SK-N-SH treated with all-trans-retinoic acid at 6 μM for 48 hours (cell line): ENCODE measurements at regions not wholly inside any gene's neighbourhood (a gene's known extent, or its start where the extent isn't known, plus 50 kb on each side); places are given as distances from the start of the nearest gene placed in this dataset.

Experiments
- ESRRG ChIP-seq: fragments of 250-450 bp; sonication (Bioruptor Pico); IDR thresholded peaks from 2 replicates; pipeline ENCODE4 v1.6.1; 2021; ENCODE audit warnings: mild to moderate bottlenecking
- TF ChIP-seq, protein P1 (sequence below): fragments of 250-450 bp; sonication (Bioruptor Pico); IDR thresholded peaks from 2 replicates; pipeline ENCODE4 v1.8.0; 2020; ENCODE audit warnings: mild to moderate bottlenecking, moderate library complexity, borderline replicate concordance

DNA sequence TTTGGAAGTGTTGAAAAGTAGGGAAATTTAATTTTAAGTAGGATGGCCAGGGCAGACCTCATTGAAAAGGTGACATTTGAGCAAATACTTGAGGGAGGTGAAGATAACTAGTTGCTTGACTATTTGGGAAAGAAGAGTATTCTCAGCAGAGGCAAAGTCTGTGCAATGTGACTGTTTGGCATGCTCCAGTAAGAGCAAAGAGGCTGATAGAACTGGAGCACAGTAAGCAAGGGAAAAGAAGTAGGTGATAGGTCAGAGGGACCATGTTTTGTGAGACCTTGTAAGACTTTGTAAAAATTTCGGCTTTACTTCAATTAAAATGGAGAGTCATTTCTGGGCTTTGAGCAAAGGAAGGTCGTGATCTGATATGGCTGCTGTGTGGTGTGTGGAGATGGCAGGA is 335.8 kb downstream of the ZIC1 start:
- TF ChIP-seq, protein P1, sequence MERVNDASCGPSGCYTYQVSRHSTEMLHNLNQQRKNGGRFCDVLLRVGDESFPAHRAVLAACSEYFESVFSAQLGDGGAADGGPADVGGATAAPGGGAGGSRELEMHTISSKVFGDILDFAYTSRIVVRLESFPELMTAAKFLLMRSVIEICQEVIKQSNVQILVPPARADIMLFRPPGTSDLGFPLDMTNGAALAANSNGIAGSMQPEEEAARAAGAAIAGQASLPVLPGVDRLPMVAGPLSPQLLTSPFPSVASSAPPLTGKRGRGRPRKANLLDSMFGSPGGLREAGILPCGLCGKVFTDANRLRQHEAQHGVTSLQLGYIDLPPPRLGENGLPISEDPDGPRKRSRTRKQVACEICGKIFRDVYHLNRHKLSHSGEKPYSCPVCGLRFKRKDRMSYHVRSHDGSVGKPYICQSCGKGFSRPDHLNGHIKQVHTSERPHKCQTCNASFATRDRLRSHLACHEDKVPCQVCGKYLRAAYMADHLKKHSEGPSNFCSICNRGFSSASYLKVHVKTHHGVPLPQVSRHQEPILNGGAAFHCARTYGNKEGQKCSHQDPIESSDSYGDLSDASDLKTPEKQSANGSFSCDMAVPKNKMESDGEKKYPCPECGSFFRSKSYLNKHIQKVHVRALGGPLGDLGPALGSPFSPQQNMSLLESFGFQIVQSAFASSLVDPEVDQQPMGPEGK (CRISPR knock-in tag), result no peak
- no peak for TF ChIP-seq ESRRG (CRISPR knock-in tag)
